HCT116 (cell line): ENCODE measurements at regions not wholly inside any gene's neighbourhood (a gene's known extent, or its start where the extent isn't known, plus 50 kb on each side); places are given as distances from the start of the nearest gene placed in this dataset.

Experiments used
- ATAC-seq: fragments of 200-7000 bp; cut with Tn5 transposase; 2 replicates; pipeline ENCODE4 v1.9.1; 2020; ENCODE audit warnings: mild to moderate bottlenecking, moderate library complexity
- BruUV-seq: library from RNA; stranded (reverse); fragments of 400-500 nt; replicated peaks from 2 replicates; lab custom pipeline; 2021; lab: Mats Ljungman, UMichigan
- CTCF ChIA-PET: fragments of 300-600 bp; sonication (Branson Sonifier 250); formaldehyde crosslinking; loops from one replicate; lab custom pipeline; 2021; ENCODE audit warnings: antibody characterized with exemption; lab: Charles Lee
- POLR2A ChIA-PET: fragments of 300-600, 350-600 bp; sonication (Branson Sonifier 250); formaldehyde crosslinking; loops from one replicate; lab custom pipeline; 2021; ENCODE audit warnings: antibody characterized with exemption; lab: Charles Lee
- RAD21 ChIA-PET, 2 experiments: fragments of 300-600 bp; sonication (Branson Sonifier 250); formaldehyde crosslinking; loops; one replicate each; lab custom pipeline; 2023; ENCODE audit warnings: low total read pairs in 2 of 2; ENCODE audit not compliant: uncharacterized antibody in 2 of 2, unreplicated experiment in 2 of 2, low non-redundant PET in 1 of 2; lab: Charles Lee
- DNase-seq: peaks from one replicate; pipeline ENCODE4 v3.0.0-alpha.2; 2010; ENCODE audit warnings: low read depth, low spot score
- H2AFZ ChIP-seq: fragments of 200-600 bp; shearing (Covaris generic), sonication (generic); 2 replicates; pipeline ENCODE4 v1.6.1; 2017; ENCODE audit warnings: low read depth, mixed run types, mixed read lengths, antibody characterized with exemption, low read length; ENCODE audit not compliant: poor library complexity, severe bottlenecking
- H3K27ac ChIP-seq: 2 replicates; pipeline ENCODE4 v1.5.1; 2012; ENCODE audit warnings: low read depth, low read length
- H3K27me3 ChIP-seq: fragments of 200-600 bp; sonication (generic); 2 replicates; pipeline ENCODE4 v1.6.1; 2016; ENCODE audit warnings: mixed run types, low read length, mixed read lengths; ENCODE audit not compliant: insufficient read depth
- H3K36me3 ChIP-seq, 2 experiments: fragments of 200-500 bp in 1 of 2; fragments of 200-600 bp in 1 of 2; sonication (Bioruptor generic) in 1 of 2; sonication (generic) in 1 of 2; 2 replicates each; pipeline versions ENCODE4 v1.5.1 to v1.6.1; 2014 to 2016; ENCODE audit warnings: low read length in 2 of 2, inconsistent platforms in 1 of 2, mixed read lengths in 1 of 2, mixed run types in 1 of 2; ENCODE audit not compliant: insufficient read depth in 2 of 2, control insufficient read depth in 1 of 2
- H3K4me1 ChIP-seq, 2 experiments: fragments of 200-600 bp in 1 of 2; sonication (generic) in 1 of 2; 2 replicates each; pipeline versions ENCODE4 v1.5.1 to v1.6.1; 2012 to 2017; ENCODE audit warnings: low read length in 2 of 2, inconsistent platforms in 1 of 2, mild to moderate bottlenecking in 1 of 2, mixed read lengths in 1 of 2, mixed run types in 1 of 2, moderate library complexity in 1 of 2; ENCODE audit not compliant: insufficient read depth in 2 of 2, control insufficient read depth in 1 of 2
- H3K4me2 ChIP-seq: fragments of 200-600 bp; sonication (generic); 2 replicates; pipeline ENCODE4 v1.6.1; 2017; ENCODE audit warnings: mixed run types, low read length, mixed read lengths
- H3K4me3 ChIP-seq, 2 experiments: fragments of 200-600 bp in 1 of 2; sonication (generic) in 1 of 2; replicated peaks in 1 of 2; 2 replicates each; pipeline ENCODE4 v1.5.1; 2011 to 2016; ENCODE audit warnings: low read length in 2 of 2, control low read depth in 1 of 2, low read depth in 1 of 2, mild to moderate bottlenecking in 1 of 2, mixed read lengths in 1 of 2, mixed run types in 1 of 2
- H3K79me2 ChIP-seq: fragments of 200-600 bp; sonication (generic); 2 replicates; pipeline ENCODE4 v1.6.1; 2017; ENCODE audit warnings: mild to moderate bottlenecking, mixed run types, low read length, moderate library complexity, mixed read lengths; ENCODE audit not compliant: insufficient read depth
- H3K9ac ChIP-seq: fragments of 200-600 bp; sonication (generic); 2 replicates; pipeline ENCODE4 v1.6.1; 2016; ENCODE audit warnings: low read length, mixed read lengths
- H3K9me2 ChIP-seq: fragments of 200-600 bp; sonication (generic), shearing (Covaris generic); 2 replicates; pipeline ENCODE4 v1.6.1; 2017; ENCODE audit warnings: mixed run types, mild to moderate bottlenecking, moderate library complexity; ENCODE audit not compliant: insufficient read depth
- H3K9me3 ChIP-seq, 2 experiments: fragments of 200-500 bp in 1 of 2; fragments of 200-600 bp in 1 of 2; sonication (Bioruptor generic) in 1 of 2; sonication (generic) in 1 of 2; 2 replicates each; pipeline ENCODE4 v1.6.1; 2014 to 2017; ENCODE audit warnings: low read length in 2 of 2, mixed read lengths in 2 of 2, inconsistent platforms in 1 of 2, low read depth in 1 of 2, mild to moderate bottlenecking in 1 of 2, mixed run types in 1 of 2, moderate library complexity in 1 of 2; ENCODE audit not compliant: control insufficient read depth in 1 of 2, insufficient read depth in 1 of 2
- H4K20me1 ChIP-seq: fragments of 200-600 bp; sonication (generic), shearing (Covaris generic); 2 replicates; pipeline ENCODE4 v1.6.1; 2017; ENCODE audit warnings: mixed run types, mild to moderate bottlenecking, moderate library complexity; ENCODE audit not compliant: insufficient read depth
- CBX3 ChIP-seq: IDR thresholded peaks from 2 replicates; pipeline ENCODE4 v1.6.1; 2012; ENCODE audit warnings: low read depth
- CTCF ChIP-seq, 3 experiments: fragments of 200-600 bp in 1 of 3; sonication (generic) in 1 of 3; IDR thresholded peaks in 2 of 3; conservative IDR thresholded peaks in 1 of 3; 2 replicates each; pipeline ENCODE4 v1.5.1; 2012 to 2017; ENCODE audit warnings: low read depth in 2 of 3, low read length in 2 of 3, antibody characterized with exemption in 1 of 3, borderline replicate concordance in 1 of 3, control low read depth in 1 of 3, mild to moderate bottlenecking in 1 of 3, mixed read lengths in 1 of 3, mixed run types in 1 of 3, moderate library complexity in 1 of 3; ENCODE audit not compliant: insufficient read depth in 1 of 3
- ELF1 ChIP-seq: IDR thresholded peaks from 2 replicates; pipeline ENCODE4 v1.6.1; 2012; ENCODE audit warnings: low read depth, borderline replicate concordance
- EZH2 ChIP-seq: fragments of 200-600 bp; sonication (generic); IDR thresholded peaks from 2 replicates; pipeline ENCODE4 v1.6.1; 2017; ENCODE audit warnings: antibody characterized with exemption, mixed run types
- EZH2phosphoT487 ChIP-seq: fragments of 200-600 bp; IDR thresholded peaks from 2 replicates; pipeline ENCODE4 v1.6.1; 2018; ENCODE audit warnings: antibody characterized with exemption, borderline replicate concordance
- FOSL1 ChIP-seq: IDR thresholded peaks from 2 replicates; pipeline ENCODE4 v1.6.1; 2012; ENCODE audit warnings: low read depth
- JUND ChIP-seq: IDR thresholded peaks from 2 replicates; pipeline ENCODE4 v1.6.1; 2012
- MAX ChIP-seq: IDR thresholded peaks from 2 replicates; pipeline ENCODE4 v1.6.1; 2012
- POLR2A ChIP-seq: IDR thresholded peaks from 2 replicates; pipeline ENCODE4 v1.7.0; 2011; ENCODE audit warnings: borderline replicate concordance; ENCODE audit not compliant: insufficient read depth, insufficient read length; ENCODE audit errors: extremely low read depth
- POLR2AphosphoS5 ChIP-seq: IDR thresholded peaks from 2 replicates; pipeline ENCODE4 v1.6.1; 2011; ENCODE audit warnings: mild to moderate bottlenecking, low read depth, low read length, moderate library complexity
- RAD21 ChIP-seq: IDR thresholded peaks from 2 replicates; pipeline ENCODE4 v1.6.1; 2012; ENCODE audit warnings: low read depth, mild to moderate bottlenecking
- REST ChIP-seq: IDR thresholded peaks from 2 replicates; pipeline ENCODE4 v1.6.1; 2012; ENCODE audit warnings: low read depth
- SIN3A ChIP-seq: IDR thresholded peaks from 2 replicates; pipeline ENCODE4 v1.6.1; 2012; ENCODE audit warnings: low read depth
- SP1 ChIP-seq: IDR thresholded peaks from 2 replicates; pipeline ENCODE4 v1.6.1; 2012; ENCODE audit warnings: low read depth
- SRF ChIP-seq: IDR thresholded peaks from 2 replicates; pipeline ENCODE4 v1.6.1; 2012; ENCODE audit warnings: low read depth
- TCF7L2 ChIP-seq: IDR thresholded peaks from 2 replicates; pipeline ENCODE4 v1.7.0; 2011; ENCODE audit warnings: borderline replicate concordance, inconsistent platforms; ENCODE audit not compliant: insufficient read depth, insufficient read length; ENCODE audit errors: extremely low read depth
- YY1 ChIP-seq: IDR thresholded peaks from 2 replicates; pipeline ENCODE4 v1.6.1; 2011; ENCODE audit warnings: low read length, low read depth, moderate library complexity, mild to moderate bottlenecking; ENCODE audit not compliant: insufficient replicate concordance; ENCODE audit errors: extremely low read depth
- ZBTB33 ChIP-seq: IDR thresholded peaks from 2 replicates; pipeline ENCODE4 v1.6.1; 2011; ENCODE audit warnings: mild to moderate bottlenecking, low read length, moderate library complexity; ENCODE audit not compliant: insufficient replicate concordance; ENCODE audit errors: extremely low read depth
- ZFX ChIP-seq: fragments of 450-650 bp; IDR thresholded peaks from 2 replicates; pipeline ENCODE4 v1.6.1; 2017
- ZNF274 ChIP-seq: fragments of 200-500 bp; sonication (Bioruptor generic); IDR thresholded peaks from 2 replicates; pipeline ENCODE4 v1.6.1; 2014; ENCODE audit warnings: mild to moderate bottlenecking, low read depth, low read length, inconsistent platforms
- intact Hi-C: fragments of 100-400 bp; cut with micrococcal nuclease; formaldehyde crosslinking; loops from 2 replicates; pipeline ENCODE4 v1.10.0; 2022

- H3K4me3 ChIP-seq: no peak overlapping the region
- POLR2A ChIA-PET: no interaction called here
- H3K4me2 ChIP-seq: no peak overlapping the region
- intact Hi-C loops: no loop called here
- peaks cover 6% of the 10 kb centered on the region; the same call in 1 of the 2 replicates for H3K27me3 ChIP-seq
- H3K79me2 ChIP-seq: no peaks in the 10 kb centered on the region
- BruUV-seq: no TSS peak
- H3K4me1 ChIP-seq: peaks cover 0 to 14% of the 10 kb centered on the region in 2 experiments; a peak in 2 of 4 replicates
- no peak overlapping the region for H3K27ac ChIP-seq
- H3K36me3 ChIP-seq: no peaks in the 10 kb centered on the region
- no peak overlapping the region for H2AFZ ChIP-seq
- no peaks in the 10 kb centered on the region for H3K9me3 ChIP-seq
- H4K20me1 ChIP-seq: no peaks in the 10 kb centered on the region
- ATAC-seq: no peak
- H3K9me2 ChIP-seq: no peaks in the 10 kb centered on the region
- TF ChIP-seq CTCF (IDR thresholded peaks at IDR 0.05 in 2 of 3, conservative IDR thresholded peaks at IDR 0.05 in 1 of 3; ENCODE audit: borderline replicate concordance in 1 of 3, insufficient read depth in 1 of 3, low read depth in 2 of 3, low read length in 2 of 3): no peak
- no peak for TF ChIP-seq EZH2phosphoT487
- no peak for TF ChIP-seq RAD21
- no peak for TF ChIP-seq MAX
- TF ChIP-seq CBX3: no peak
- no peak for TF ChIP-seq SP1
- TF ChIP-seq TCF7L2: no peak
- no peak for TF ChIP-seq SIN3A
- no peak for TF ChIP-seq ZBTB33
- TF ChIP-seq REST: no peak
- TF ChIP-seq ZNF274: no peak
- TF ChIP-seq POLR2A: no peak
- TF ChIP-seq YY1: no peak
- TF ChIP-seq JUND: no peak
- TF ChIP-seq EZH2: no peak
- TF ChIP-seq SRF: no peak
- TF ChIP-seq ZFX: no peak
- no peak for TF ChIP-seq FOSL1
- TF ChIP-seq POLR2AphosphoS5: no peak
- TF ChIP-seq ELF1: no peak
- TF ChIP-seq, all 23 proteins: peak for 0
- no peak overlapping the region for H3K9ac ChIP-seq
- DNase-seq: no peak
- RAD21 ChIA-PET: no interaction called here
- CTCF ChIA-PET: no interaction called here
Measured at GRCh38 chr2:235373171-235373570, 120.7 kb upstream of the AGAP1 start.
